Naive B cell (primary cell): ENCODE measurements at regions not wholly inside any gene's neighbourhood (a gene's known extent, or its start where the extent isn't known, plus 50 kb on each side); places are given as distances from the start of the nearest gene placed in this dataset.

Experiments used
- ATAC-seq, 2 donors: fragments of 150-1000 bp; cut with Tn5 transposase; 2 replicates each; pipeline ENCODE4 v1.10.0; 2021; ENCODE audit warnings: low read depth in 2 of 2, mild to moderate bottlenecking in 2 of 2, moderate library complexity in 2 of 2
- DNase-seq: peaks from one replicate; pipeline ENCODE4 v3.0.0; 2022
- H3K27ac Mint-ChIP-seq, 6 donors: one replicate each; pipeline ENCODE4 v1.8.0; 2020 to 2022; ENCODE audit warnings: mild to moderate bottlenecking in 6 of 6, mixed read lengths in 6 of 6, moderate library complexity in 5 of 6, inconsistent platforms in 2 of 6
- H3K27me3 Mint-ChIP-seq, 3 donors: one replicate each; pipeline ENCODE4 v1.8.0; 2021 to 2022; ENCODE audit warnings: mixed read lengths in 3 of 3, mild to moderate bottlenecking in 1 of 3
- H3K36me3 Mint-ChIP-seq, 2 donors: one replicate each; pipeline ENCODE4 v1.8.0; 2020 to 2022; ENCODE audit warnings: mixed read lengths in 2 of 2, inconsistent platforms in 1 of 2, mild to moderate bottlenecking in 1 of 2
- H3K4me1 Mint-ChIP-seq, 3 donors: one replicate each; pipeline ENCODE4 v1.8.0; 2020 to 2022; ENCODE audit warnings: mixed read lengths in 3 of 3, inconsistent platforms in 1 of 3, mild to moderate bottlenecking in 1 of 3, moderate library complexity in 1 of 3
- H3K4me3 Mint-ChIP-seq, 8 donors: one replicate each; pipeline ENCODE4 v1.8.0; 2020 to 2022; ENCODE audit warnings: mild to moderate bottlenecking in 8 of 8, mixed read lengths in 8 of 8, moderate library complexity in 8 of 8, inconsistent platforms in 2 of 8
- H3K9me3 Mint-ChIP-seq, 7 donors: one replicate each; pipeline ENCODE4 v1.8.0; 2020 to 2022; ENCODE audit warnings: mixed read lengths in 7 of 7, mild to moderate bottlenecking in 5 of 7, inconsistent platforms in 2 of 7, moderate library complexity in 1 of 7

DNA sequence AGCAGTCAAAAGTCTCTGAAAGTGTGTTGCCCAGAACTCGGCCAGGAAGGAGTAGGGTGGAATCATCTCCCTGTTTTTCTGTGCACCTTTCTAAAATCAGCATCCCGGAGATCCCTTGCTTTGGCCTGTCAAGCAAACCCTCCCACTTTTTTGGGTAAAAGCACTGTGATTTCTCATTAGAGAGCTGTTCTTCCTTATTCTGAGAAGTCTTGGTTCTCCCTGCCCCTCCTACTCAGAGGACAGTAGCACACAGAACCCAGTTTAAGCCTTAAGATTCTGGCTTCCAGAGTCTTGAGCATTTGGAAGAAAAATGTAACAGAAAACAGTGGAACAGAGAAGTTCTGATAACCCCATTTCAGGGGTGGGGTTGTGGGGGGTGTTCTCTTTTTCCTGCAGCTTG, 52.6 kb upstream of the KATNAL1 start:
- H3K9me3 Mint-ChIP-seq, result no peaks in the 10 kb centered on the region

DNA sequence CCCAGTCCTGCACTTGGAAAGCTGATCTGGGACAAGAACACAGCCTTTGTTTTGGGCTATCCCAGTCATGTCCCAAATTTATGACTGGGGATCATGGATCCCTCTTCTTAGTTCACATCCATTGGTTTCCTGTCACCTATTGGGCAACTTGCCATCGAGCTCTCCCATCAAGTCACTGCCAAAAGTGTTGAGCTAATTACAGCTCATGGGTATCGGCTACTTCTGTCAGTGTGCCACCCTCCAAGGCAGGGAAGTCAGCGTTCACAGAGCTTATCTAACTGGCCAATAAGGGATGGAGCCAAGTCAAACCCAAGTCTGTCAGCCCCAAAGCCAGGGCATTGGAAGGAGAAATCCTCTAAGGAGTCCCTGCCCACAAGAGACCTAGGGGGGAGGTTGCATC, 53.2 kb upstream of the KATNAL1 start:
- peaks cover 16 to 32% (median 30%) of the 10 kb centered on the region in 3 donors for H3K4me1 Mint-ChIP-seq
- H3K27ac Mint-ChIP-seq, result no peak overlapping the region
- H3K4me3 Mint-ChIP-seq, result no peak overlapping the region
- ATAC-seq, result no peak
- no peaks in the 10 kb centered on the region for H3K9me3 Mint-ChIP-seq
- no peaks in the 10 kb centered on the region for H3K36me3 Mint-ChIP-seq
- H3K27me3 Mint-ChIP-seq, result no peaks in the 10 kb centered on the region
- no peak for DNase-seq

More for the DNA sequence above, 52.6 kb upstream of the KATNAL1 start:
- Mint-ChIP-seq H3K4me1 (peaks cover 16 to 33% (median 30%) of the 10 kb centered on the region in 3 donors), H3K27ac (peak overlapping the region in 1 of 6 donors; percentile 32), H3K36me3 (no peaks in the 10 kb centered on the region), H3K4me3 (no peak overlapping the region), H3K27me3 (no peaks in the 10 kb centered on the region)
- ATAC-seq (no peak), DNase-seq (no peak)

DNA sequence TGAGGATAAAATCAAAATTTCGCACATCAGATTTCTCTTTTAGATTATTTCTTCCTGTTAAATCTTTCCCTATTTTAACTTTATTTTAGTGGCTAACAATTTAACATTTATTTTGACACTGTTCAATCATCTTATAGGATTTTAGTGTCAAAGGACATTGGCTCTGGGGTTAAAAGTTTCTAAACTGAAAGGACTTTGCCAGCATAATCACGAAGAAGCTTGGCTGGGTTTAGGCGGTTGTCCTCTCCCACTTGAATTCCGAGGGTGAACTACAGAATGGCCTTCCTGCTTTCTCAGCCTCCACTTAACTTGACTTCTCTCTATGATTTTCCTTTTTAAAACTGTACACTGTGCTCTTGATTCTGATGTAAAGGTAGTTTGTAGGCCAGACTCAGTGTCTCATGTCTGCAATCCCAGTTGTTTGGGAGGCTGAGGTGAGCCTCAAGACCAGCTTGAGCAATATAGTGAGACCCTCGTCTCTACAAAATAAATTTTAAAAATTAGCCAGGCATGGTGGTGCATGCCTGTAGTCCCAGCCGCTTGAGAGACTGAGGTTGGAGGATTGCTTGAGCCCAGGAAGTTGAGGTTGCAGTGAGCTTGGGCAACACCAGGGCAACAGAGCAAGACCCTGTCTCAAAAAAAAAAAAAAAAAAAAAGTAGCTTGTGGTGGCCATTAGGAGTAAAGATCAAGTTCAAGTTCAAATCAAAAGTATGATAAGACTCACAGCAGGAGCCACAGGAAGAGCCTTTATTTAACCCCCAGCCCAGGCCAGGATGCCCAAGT, 54.8 kb upstream of the KATNAL1 start:
- peaks cover 18 to 36% (median 32%) of the 10 kb centered on the region in 3 donors for H3K4me1 Mint-ChIP-seq
- H3K27me3 Mint-ChIP-seq, result no peaks in the 10 kb centered on the region
- no peak for ATAC-seq
- no peak for DNase-seq
- H3K9me3 Mint-ChIP-seq, result no peaks in the 10 kb centered on the region
- no peaks in the 10 kb centered on the region for H3K36me3 Mint-ChIP-seq
- peak overlapping the region in 1 of 6 donors; percentile 56 for H3K27ac Mint-ChIP-seq
- H3K4me3 Mint-ChIP-seq, result peak overlapping the region in 2 of 8 donors; percentile 27 to 54

DNA sequence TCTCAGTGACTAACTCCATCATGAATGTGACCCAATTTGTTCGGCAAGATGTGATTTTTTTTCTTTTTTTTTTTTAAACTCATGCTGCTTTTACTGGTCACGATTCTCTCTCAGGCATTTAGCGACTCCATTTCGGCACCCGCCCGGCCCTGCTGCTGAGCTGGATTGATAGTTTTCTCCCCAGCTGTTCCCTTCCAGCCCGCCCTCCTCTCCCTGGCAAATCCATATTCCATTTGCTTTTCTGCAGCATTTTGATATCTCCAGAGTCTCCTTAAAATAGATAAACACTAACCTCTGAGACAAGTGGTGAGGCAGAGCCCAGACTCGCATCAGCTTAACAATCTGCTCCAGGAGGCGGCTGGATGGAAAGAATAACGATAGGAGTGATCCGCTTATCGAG, 55.5 kb upstream of the KATNAL1 start:
- no peak overlapping the region for H3K4me3 Mint-ChIP-seq
- no peak for ATAC-seq
- H3K4me1 Mint-ChIP-seq, result peaks cover 18 to 36% (median 27%) of the 10 kb centered on the region in 3 donors
- no peaks in the 10 kb centered on the region for H3K9me3 Mint-ChIP-seq
- no peaks in the 10 kb centered on the region for H3K27me3 Mint-ChIP-seq
- peak overlapping the region in 1 of 6 donors; percentile 26 for H3K27ac Mint-ChIP-seq
- DNase-seq, result no peak
- no peaks in the 10 kb centered on the region for H3K36me3 Mint-ChIP-seq

DNA sequence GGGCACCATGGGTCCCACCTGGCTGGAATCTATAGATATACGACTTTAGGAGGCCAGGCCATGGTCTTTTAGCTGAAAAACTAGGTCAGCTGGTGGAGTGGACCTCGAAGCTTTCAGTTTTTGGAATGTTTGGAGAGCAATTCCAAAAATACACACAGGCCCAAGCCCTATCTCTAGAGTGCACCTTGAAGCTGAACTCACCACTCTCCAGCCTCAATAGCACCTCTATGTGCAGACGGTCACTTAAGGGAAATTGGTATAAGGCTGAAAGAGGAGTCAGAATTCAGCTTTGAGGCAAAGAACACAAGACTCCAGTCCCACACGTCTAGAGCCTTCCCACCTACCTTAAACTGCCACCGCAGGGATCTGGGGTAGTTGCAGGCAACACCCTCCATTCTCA, 56.4 kb upstream of the KATNAL1 start:
- Mint-ChIP-seq H3K4me1 (peaks cover 22 to 39% (median 32%) of the 10 kb centered on the region in 3 donors), H3K36me3 (peaks cover 0 to 2% of the 10 kb centered on the region in 2 donors), H3K9me3 (no peaks in the 10 kb centered on the region), H3K4me3 (peak overlapping the region in 1 of 8 donors; percentile 69), H3K27ac (peak overlapping the region in 1 of 6 donors; percentile 49), H3K27me3 (no peaks in the 10 kb centered on the region)
- ATAC-seq (no peak), DNase-seq (no peak)

DNA sequence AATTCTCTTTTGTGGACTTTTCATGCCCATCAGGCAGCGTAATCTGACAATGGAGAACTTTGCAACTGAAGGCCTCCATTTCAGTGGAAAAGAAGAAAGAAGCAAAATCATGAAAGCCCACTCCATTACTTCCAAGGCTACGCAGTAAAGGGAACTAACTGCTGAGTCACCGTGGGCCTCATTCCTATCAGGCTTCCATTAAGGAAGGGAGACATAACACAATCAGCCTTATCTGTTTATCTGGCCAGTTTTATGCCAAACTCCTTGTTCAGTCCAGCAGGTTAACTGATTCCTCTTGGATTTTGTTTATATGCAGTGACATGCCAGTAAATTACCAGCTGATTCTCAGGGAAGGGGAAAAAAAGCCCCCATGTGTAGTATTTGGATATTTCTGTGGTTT, 56.8 kb upstream of the KATNAL1 start:
- H3K4me1 Mint-ChIP-seq, result peaks cover 26 to 43% (median 36%) of the 10 kb centered on the region in 3 donors
- H3K36me3 Mint-ChIP-seq, result peaks cover 0 to 6% of the 10 kb centered on the region in 2 donors
- no peaks in the 10 kb centered on the region for H3K27me3 Mint-ChIP-seq
- DNase-seq (no peak), ATAC-seq (no peak)
- no peaks in the 10 kb centered on the region for H3K9me3 Mint-ChIP-seq
- H3K27ac Mint-ChIP-seq, result peak overlapping the region in 1 of 6 donors; percentile 49
- H3K4me3 Mint-ChIP-seq, result peak overlapping the region in 1 of 8 donors; percentile 69

DNA sequence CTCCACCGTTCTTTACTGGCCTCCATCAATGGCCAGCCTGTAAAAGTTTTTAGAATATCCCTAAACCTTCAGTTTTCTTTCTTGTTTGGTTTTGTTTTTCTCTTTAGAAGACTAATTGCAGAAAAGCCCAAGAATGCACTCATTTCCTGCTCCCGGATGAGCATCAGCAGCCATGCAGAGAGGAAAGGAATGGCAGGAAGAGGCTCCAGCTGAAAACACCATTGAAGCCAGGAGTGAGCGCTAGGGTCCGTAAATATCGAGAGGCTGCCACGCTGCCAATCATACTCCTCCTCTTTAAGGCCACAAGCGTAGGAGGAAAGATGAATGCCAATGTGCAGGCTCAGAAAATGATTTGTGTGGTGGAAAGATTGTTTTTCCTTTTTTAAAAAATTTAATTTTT, 57.4 kb upstream of the UBE2L5 start:
- no peaks in the 10 kb centered on the region for H3K27me3 Mint-ChIP-seq
- peak overlapping the region in 4 of 6 donors; percentile 8 to 87 (median 52) for H3K27ac Mint-ChIP-seq
- peak overlapping the region in 4 of 8 donors; percentile 13 to 67 (median 53) for H3K4me3 Mint-ChIP-seq
- H3K4me1 Mint-ChIP-seq, result peaks cover 30 to 48% (median 42%) of the 10 kb centered on the region in 3 donors
- H3K36me3 Mint-ChIP-seq, result peaks cover 0 to 7% of the 10 kb centered on the region in 2 donors
- DNase-seq (no peak), ATAC-seq (no peak)
- H3K9me3 Mint-ChIP-seq, result no peaks in the 10 kb centered on the region

DNA sequence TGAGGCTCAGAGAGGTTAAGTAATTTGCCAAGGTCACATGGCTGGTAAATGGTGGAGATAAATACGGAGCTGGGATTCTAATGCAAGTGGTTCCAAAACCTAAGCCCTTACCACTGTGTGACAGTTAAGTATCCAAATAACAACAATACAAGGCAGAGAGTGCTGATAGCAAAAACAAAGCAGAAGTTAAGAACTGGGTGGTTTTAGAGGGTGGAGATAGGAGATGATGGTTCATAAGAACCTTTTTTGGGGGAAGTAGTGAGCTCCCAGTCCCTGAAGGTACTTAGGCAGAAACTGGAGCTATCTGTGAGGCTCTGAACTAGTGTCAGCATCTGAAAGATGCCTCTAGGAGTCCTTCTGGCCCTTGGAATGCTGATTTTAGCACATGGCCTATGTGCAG, 56.2 kb upstream of the UBE2L5 start:
- peaks cover 38 to 59% (median 52%) of the 10 kb centered on the region in 3 donors for H3K4me1 Mint-ChIP-seq
- no peaks in the 10 kb centered on the region for H3K27me3 Mint-ChIP-seq
- H3K9me3 Mint-ChIP-seq, result no peaks in the 10 kb centered on the region
- ATAC-seq (peak; percentile 80 to 89), DNase-seq (no peak)
- peak overlapping the region in 3 of 8 donors; percentile 1 to 63 (median 41) for H3K4me3 Mint-ChIP-seq
- H3K36me3 Mint-ChIP-seq, result peaks cover 0 to 7% of the 10 kb centered on the region in 2 donors
- H3K27ac Mint-ChIP-seq, result peak overlapping the region in 2 of 6 donors; percentile 5 to 27

DNA sequence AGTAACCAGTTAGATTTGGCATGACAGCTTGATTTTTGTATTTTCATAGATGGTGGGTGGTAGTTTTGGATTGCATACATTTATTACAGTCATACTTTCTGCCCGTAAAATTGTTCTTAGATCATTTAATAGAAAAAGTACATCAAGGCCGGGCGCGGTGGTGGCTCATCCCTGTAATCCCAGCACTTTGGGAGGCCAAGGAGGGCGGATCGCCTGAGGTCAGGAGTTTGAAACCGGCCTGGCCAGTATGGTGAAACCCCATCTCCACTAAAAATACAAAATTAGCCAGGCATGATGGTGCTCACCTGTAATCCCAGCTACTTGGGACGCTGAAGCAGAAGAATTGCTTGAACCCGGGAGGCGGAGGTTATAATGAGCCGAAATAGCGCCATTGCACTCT, 55.0 kb upstream of the UBE2L5 start:
- no peak for ATAC-seq
- no peaks in the 10 kb centered on the region for H3K27me3 Mint-ChIP-seq
- no peak for DNase-seq
- H3K27ac Mint-ChIP-seq, result no peak overlapping the region
- no peaks in the 10 kb centered on the region for H3K9me3 Mint-ChIP-seq
- H3K36me3 Mint-ChIP-seq, result peaks cover 0 to 7% of the 10 kb centered on the region in 2 donors
- H3K4me1 Mint-ChIP-seq, result peaks cover 49 to 69% (median 62%) of the 10 kb centered on the region in 3 donors
- no peak overlapping the region for H3K4me3 Mint-ChIP-seq

DNA sequence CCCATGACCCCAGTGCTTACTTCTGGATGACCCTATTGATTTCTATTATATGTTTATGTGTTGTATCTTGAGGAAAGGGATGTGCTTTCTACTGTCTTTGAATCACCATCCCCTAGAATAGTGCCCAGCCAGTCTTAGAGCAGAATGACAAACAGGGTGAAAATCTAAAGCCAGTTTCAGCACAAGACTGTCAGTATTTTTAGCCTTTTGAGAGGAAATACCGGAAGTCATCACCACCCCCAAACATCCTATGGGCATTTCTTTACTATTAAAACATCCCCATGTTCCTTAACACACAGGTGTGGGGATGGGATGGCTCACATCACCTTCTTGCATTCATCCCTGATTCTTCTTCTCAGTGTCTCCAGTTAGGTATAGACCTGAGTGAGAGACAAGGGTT, 52.1 kb upstream of the UBE2L5 start:
- Mint-ChIP-seq H3K4me1 (peaks cover 70 to 86% (median 78%) of the 10 kb centered on the region in 3 donors), H3K36me3 (peaks cover 0 to 7% of the 10 kb centered on the region in 2 donors), H3K9me3 (no peaks in the 10 kb centered on the region), H3K4me3 (peak overlapping the region in 7 of 8 donors; percentile 34 to 85 (median 77)), H3K27me3 (no peaks in the 10 kb centered on the region), H3K27ac (peak overlapping the region; percentile 53 to 100 (median 98))
- DNase-seq, result no peak
- ATAC-seq, result no peak

DNA sequence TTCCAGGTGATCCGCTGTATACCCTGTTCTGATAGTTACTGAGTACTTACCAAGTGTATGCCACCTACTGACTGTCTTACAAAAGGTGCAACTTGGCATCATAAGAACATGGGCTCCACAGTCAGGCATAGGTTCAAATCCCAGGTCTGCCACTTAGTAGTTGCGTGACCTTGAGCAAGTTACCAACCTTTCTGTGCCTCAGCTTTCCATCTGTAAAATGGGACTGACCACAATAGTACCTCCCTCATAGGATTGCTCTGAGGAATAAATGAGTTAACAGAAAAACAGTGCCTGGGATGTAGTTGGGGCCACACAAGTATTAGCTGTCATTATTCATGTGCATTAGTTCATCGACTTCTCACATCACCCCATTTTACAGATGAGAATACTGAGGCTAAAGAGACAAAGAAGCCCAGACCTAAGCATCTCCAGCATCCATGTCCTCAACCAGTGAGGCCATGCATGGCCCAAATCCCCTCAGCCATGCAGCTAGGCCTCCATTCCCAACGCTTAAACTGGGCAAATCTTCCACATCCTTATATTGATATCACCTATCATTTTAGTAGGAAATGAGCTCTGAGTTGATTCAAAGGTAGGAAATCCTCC, 51.3 kb upstream of the UBE2L5 start:
- Mint-ChIP-seq H3K4me3 (peak overlapping the region; percentile 57 to 92 (median 82)), H3K4me1 (peaks cover 69 to 86% (median 78%) of the 10 kb centered on the region in 3 donors), H3K27me3 (no peaks in the 10 kb centered on the region), H3K27ac (peak overlapping the region; percentile 92 to 100 (median 99)), H3K9me3 (no peaks in the 10 kb centered on the region), H3K36me3 (peaks cover 0 to 7% of the 10 kb centered on the region in 2 donors)
- DNase-seq (no peak), ATAC-seq (no peak)

DNA sequence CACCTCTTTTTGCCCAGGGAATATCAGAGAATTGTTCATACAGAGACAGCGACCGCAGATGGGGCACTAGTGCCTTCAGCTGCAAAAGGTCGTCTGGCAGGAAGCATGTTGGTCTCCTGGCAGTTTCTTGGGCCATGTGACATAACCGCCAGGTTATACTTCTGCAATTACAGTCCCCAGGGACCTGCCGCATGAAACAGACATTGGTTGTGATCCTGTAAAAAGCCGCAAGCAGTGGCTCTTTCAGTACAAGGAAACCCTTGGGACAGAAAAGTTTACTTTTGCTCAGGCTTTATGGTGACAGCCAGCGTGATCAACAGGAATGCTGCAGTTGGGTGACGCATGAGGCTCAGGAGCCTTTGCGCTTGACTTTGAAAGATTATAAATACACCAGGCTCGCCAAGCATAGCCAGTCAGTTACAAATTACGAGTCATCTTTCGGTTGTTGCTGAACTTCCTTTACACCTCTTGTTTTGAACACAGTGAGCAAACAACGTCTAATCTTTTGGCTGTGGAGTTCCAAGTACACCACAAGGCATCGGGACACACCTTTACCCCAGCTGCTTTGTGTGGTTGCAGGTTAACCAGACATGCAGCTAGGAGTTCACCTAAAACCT, 50.5 kb upstream of the UBE2L5 start:
- DNase-seq, result peak; percentile 94
- Mint-ChIP-seq H3K4me1 (peaks cover 73 to 86% (median 81%) of the 10 kb centered on the region in 3 donors), H3K4me3 (peak overlapping the region; percentile 57 to 92 (median 82)), H3K27me3 (no peaks in the 10 kb centered on the region), H3K36me3 (peaks cover 0 to 7% of the 10 kb centered on the region in 2 donors), H3K9me3 (no peaks in the 10 kb centered on the region), H3K27ac (peak overlapping the region; percentile 92 to 100 (median 99))
- ATAC-seq, result peak; percentile 77
